GM23338 (cell line): ENCODE measurements at regions not wholly inside any gene's neighbourhood (a gene's known extent, or its start where the extent isn't known, plus 50 kb on each side); places are given as distances from the start of the nearest gene placed in this dataset.
A peak's percentile ranks its signal among the peaks of the same experiment; 100 is the strongest.

Experiments
- ATAC-seq: fragments of 200-7000 bp; cut with Tn5 transposase; 3 replicates; pipeline ENCODE4 v1.9.1; 2020
- DNase-seq: peaks from one replicate; pipeline ENCODE4 v3.0.0-alpha.2; 2015; ENCODE audit warnings: low spot score
- H2AFZ ChIP-seq: fragments of 200-600 bp; sonication (generic); 2 replicates; pipeline ENCODE4 v1.8.0; 2016; ENCODE audit warnings: antibody characterized with exemption, mild to moderate bottlenecking, moderate library complexity
- H3F3A ChIP-seq: fragments of 200-600 bp; sonication (generic); replicated peaks from 2 replicates; pipeline ENCODE4 v1.8.0; 2017; ENCODE audit warnings: antibody characterized with exemption, mixed run types, low read depth
- H3K27ac ChIP-seq: fragments of 200-600 bp; sonication (generic); 2 replicates; pipeline ENCODE4 v1.6.1; 2016; ENCODE audit warnings: low read depth
- H3K27me3 ChIP-seq: fragments of 200-600 bp; sonication (generic); 2 replicates; pipeline ENCODE4 v1.8.0; 2016; ENCODE audit warnings: mild to moderate bottlenecking, mixed run types, moderate library complexity; ENCODE audit not compliant: insufficient read depth
- H3K36me3 ChIP-seq: fragments of 200-600 bp; sonication (generic); 2 replicates; pipeline ENCODE4 v1.8.0; 2016; ENCODE audit warnings: mild to moderate bottlenecking; ENCODE audit not compliant: insufficient read depth
- H3K4me1 ChIP-seq: fragments of 200-600 bp; sonication (generic); 2 replicates; pipeline ENCODE4 v1.8.0; 2016; ENCODE audit warnings: mild to moderate bottlenecking, moderate library complexity; ENCODE audit not compliant: insufficient read depth
- H3K4me2 ChIP-seq: fragments of 200-600 bp; sonication (generic); 2 replicates; pipeline ENCODE4 v1.7.1; 2017; ENCODE audit warnings: mixed run types
- H3K4me3 ChIP-seq: fragments of 200-600 bp; sonication (generic); 2 replicates; pipeline ENCODE4 v1.6.1; 2016; ENCODE audit warnings: mixed run types
- H3K79me2 ChIP-seq: fragments of 200-600 bp; sonication (generic); replicated peaks from 2 replicates; pipeline ENCODE4 v1.8.0; 2017; ENCODE audit warnings: mild to moderate bottlenecking; ENCODE audit not compliant: insufficient read depth
- H3K9me2 ChIP-seq: fragments of 200-600 bp; sonication (generic); 2 replicates; pipeline ENCODE4 v1.8.0; 2017; ENCODE audit not compliant: insufficient read depth
- H4K20me1 ChIP-seq: fragments of 200-600 bp; sonication (generic); replicated peaks from 2 replicates; pipeline ENCODE4 v1.8.0; 2017; ENCODE audit warnings: mild to moderate bottlenecking; ENCODE audit not compliant: insufficient read depth
- H3K27ac Mint-ChIP-seq: 2 replicates; pipeline ENCODE4 v1.8.0; 2020; ENCODE audit warnings: inconsistent platforms, mild to moderate bottlenecking, moderate library complexity, mixed read lengths
- H3K27me3 Mint-ChIP-seq: 3 replicates; pipeline ENCODE4 v1.8.0; 2022; ENCODE audit warnings: low read depth, mild to moderate bottlenecking, moderate library complexity, mixed read lengths, inconsistent platforms; ENCODE audit not compliant: insufficient read depth, poor library complexity
- H3K36me3 Mint-ChIP-seq: 3 replicates; pipeline ENCODE4 v1.8.0; 2021; ENCODE audit warnings: low read depth, mild to moderate bottlenecking, inconsistent platforms, moderate library complexity, mixed read lengths
- H3K4me1 Mint-ChIP-seq: 3 replicates; pipeline ENCODE4 v1.8.0; 2020; ENCODE audit warnings: mild to moderate bottlenecking, inconsistent platforms, mixed read lengths
- H3K4me3 Mint-ChIP-seq: 3 replicates; pipeline ENCODE4 v1.8.0; 2021; ENCODE audit warnings: moderate library complexity, mild to moderate bottlenecking, inconsistent platforms, mixed read lengths
- H3K9me3 Mint-ChIP-seq: 3 replicates; pipeline ENCODE4 v1.8.0; 2020; ENCODE audit warnings: moderate library complexity, mild to moderate bottlenecking, inconsistent platforms, mixed read lengths
- CTCF ChIP-seq, 2 experiments: fragments of 200-600 bp in 1 of 2; sonication (generic) in 1 of 2; conservative IDR thresholded peaks; 2 replicates each; pipeline versions ENCODE4 v1.5.1 to v1.6.1; 2016 to 2017; ENCODE audit warnings: antibody characterized with exemption in 2 of 2, low read depth in 2 of 2, mild to moderate bottlenecking in 2 of 2, moderate library complexity in 1 of 2
- ETS1 ChIP-seq: IDR thresholded peaks from 2 replicates; pipeline ENCODE4 v1.6.1; 2016; ENCODE audit warnings: antibody characterized with exemption
- EZH2phosphoT487 ChIP-seq: fragments of 200-600 bp; sonication (generic); IDR thresholded peaks from one replicate; pipeline ENCODE4 v1.8.1; 2018; ENCODE audit warnings: antibody characterized with exemption; ENCODE audit not compliant: unreplicated experiment
- NANOG ChIP-seq: IDR thresholded peaks from 2 replicates; pipeline ENCODE4 v1.6.1; 2016; ENCODE audit warnings: antibody characterized with exemption, borderline replicate concordance
- POLR2AphosphoS5 ChIP-seq: IDR thresholded peaks from 2 replicates; pipeline ENCODE4 v1.6.1; 2016; ENCODE audit warnings: antibody characterized with exemption, low read depth
- REST ChIP-seq: IDR thresholded peaks from one replicate; pipeline ENCODE4 v1.6.1; 2018; ENCODE audit warnings: antibody characterized with exemption; ENCODE audit not compliant: unreplicated experiment
- STAT1 ChIP-seq: IDR thresholded peaks from one replicate; pipeline ENCODE4 v1.6.1; 2016; ENCODE audit warnings: antibody characterized with exemption; ENCODE audit not compliant: unreplicated experiment
- ZNF114 ChIP-seq: fragments of 250-450 bp; sonication (Bioruptor Pico); IDR thresholded peaks from 2 replicates; pipeline ENCODE4 v1.5.0; 2020; ENCODE audit warnings: mild to moderate bottlenecking, moderate library complexity

GRCh38 chr5:103464835-103465484 lies 97.6 kb downstream of the NUDT12 start:
- Histone ChIP-seq H3K36me3 (no peaks in the 10 kb centered on the region), H3K79me2 (no peaks in the 10 kb centered on the region), H3K4me2 (no peak overlapping the region), H2AFZ (peak overlapping the region; percentile 25; the same call in 1 of the 2 replicates), H3K27me3 (no peaks in the 10 kb centered on the region), H3K9me2 (no peaks in the 10 kb centered on the region), H3F3A (no peaks in the 10 kb centered on the region), H3K4me1 (no peaks in the 10 kb centered on the region), H4K20me1 (no peaks in the 10 kb centered on the region), H3K27ac (no peak overlapping the region), H3K4me3 (no peak overlapping the region)
- Mint-ChIP-seq H3K4me3 (no peak overlapping the region), H3K27ac (no peak overlapping the region), H3K4me1 (no peaks in the 10 kb centered on the region), H3K9me3 (no peaks in the 10 kb centered on the region), H3K27me3 (no peaks in the 10 kb centered on the region), H3K36me3 (no peaks in the 10 kb centered on the region)
- peak; percentile 22 for DNase-seq
- peak; percentile 35 to 41 for TF ChIP-seq CTCF (conservative IDR thresholded peaks at IDR 0.05; ENCODE audit: low read depth in 2 of 2)
- TF ChIP-seq POLR2AphosphoS5, result no peak
- TF ChIP-seq REST, result no peak
- TF ChIP-seq ETS1, result no peak
- peak; percentile 49 for ATAC-seq

- Mint-ChIP-seq H3K4me1 (no peaks in the 10 kb centered on the region), H3K9me3 (no peaks in the 10 kb centered on the region), H3K36me3 (no peaks in the 10 kb centered on the region), H3K27me3 (no peaks in the 10 kb centered on the region), H3K4me3 (no peak overlapping the region), H3K27ac (no peak overlapping the region)
- H3F3A ChIP-seq, result no peaks in the 10 kb centered on the region
- no peaks in the 10 kb centered on the region for H3K36me3 ChIP-seq
- no peak overlapping the region for H3K4me2 ChIP-seq
- H2AFZ ChIP-seq, result no peak overlapping the region
- H3K79me2 ChIP-seq, result no peaks in the 10 kb centered on the region
- DNase-seq (no peak), ATAC-seq (no peak)
- no peak for TF ChIP-seq NANOG
- TF ChIP-seq EZH2phosphoT487, result no peak
- no peak for TF ChIP-seq ETS1
- TF ChIP-seq POLR2AphosphoS5, result no peak
- no peak for TF ChIP-seq REST
- TF ChIP-seq CTCF (conservative IDR thresholded peaks at IDR 0.05; ENCODE audit: low read depth in 2 of 2), result no peak
- TF ChIP-seq STAT1, result no peak
- TF ChIP-seq ZNF114 (CRISPR knock-in tag), result no peak
- H3K4me3 ChIP-seq, result no peak overlapping the region
- H3K9me2 ChIP-seq, result no peaks in the 10 kb centered on the region
- no peak overlapping the region for H3K27ac ChIP-seq
- no peaks in the 10 kb centered on the region for H3K27me3 ChIP-seq
- no peaks in the 10 kb centered on the region for H4K20me1 ChIP-seq
- H3K4me1 ChIP-seq, result no peaks in the 10 kb centered on the region
Measured at GRCh38 chr5:103463261-103463660, 99.3 kb downstream of the NUDT12 start.
